Suprapubic skin (tissue), 4 donors: ENCODE measurements at regions not wholly inside any gene's neighbourhood (a gene's known extent, or its start where the extent isn't known, plus 50 kb on each side); places are given as distances from the start of the nearest gene placed in this dataset.

Source experiments
- DNase-seq, 2 donors: peaks; one replicate each; pipeline ENCODE4 v3.0.0-alpha.2; 2019; ENCODE audit warnings: low spot score in 2 of 2
- H3K27ac ChIP-seq: fragments of 200-600 bp; sonication (generic); one replicate; pipeline ENCODE4 v1.5.1; 2019
- H3K27me3 ChIP-seq: fragments of 200-600 bp; sonication (generic); one replicate; pipeline ENCODE4 v1.5.1; 2019
- H3K36me3 ChIP-seq: fragments of 200-600 bp; sonication (generic); one replicate; pipeline ENCODE4 v1.5.1; 2019
- H3K4me1 ChIP-seq: fragments of 200-600 bp; sonication (generic); one replicate; pipeline ENCODE4 v1.5.1; 2019
- H3K4me3 ChIP-seq: fragments of 200-600 bp; sonication (generic); one replicate; pipeline ENCODE4 v1.5.1; 2019; ENCODE audit warnings: mild to moderate bottlenecking
- H3K9me3 ChIP-seq: fragments of 200-600 bp; sonication (generic); one replicate; pipeline ENCODE4 v1.5.1; 2019
- EP300 ChIP-seq: sonication (generic); formaldehyde crosslinking; IDR thresholded peaks from one replicate; pipeline ENCODE4 v1.6.1; 2017; ENCODE audit warnings: antibody characterized with exemption
- POLR2A ChIP-seq, 2 donors: fragments of 450-650 bp; IDR thresholded peaks; one replicate each; pipeline ENCODE4 v1.6.1; 2017; ENCODE audit warnings: antibody characterized with exemption in 2 of 2, mild to moderate bottlenecking in 2 of 2, moderate library complexity in 2 of 2
- POLR2AphosphoS5 ChIP-seq, 3 donors: sonication (generic); formaldehyde crosslinking; IDR thresholded peaks; one replicate each; pipeline ENCODE4 v1.6.1; 2017; ENCODE audit warnings: antibody characterized with exemption in 3 of 3
- WGBS: methylation state at CpG from one replicate; pipeline ENCODE4 v1.1.5; 2018; 5-methylcytosine and 5-hydroxymethylcytosine counted together
- TF ChIP-seq, protein P1 (sequence below), 2 donors: fragments of 200-600 bp in 1 of 2; fragments of 450-650 bp in 1 of 2; sonication (generic) in 1 of 2; IDR thresholded peaks; one replicate each; pipeline ENCODE4 v1.5.1; 2016 to 2019; ENCODE audit warnings: antibody characterized with exemption in 2 of 2, mild to moderate bottlenecking in 1 of 2, moderate library complexity in 1 of 2

DNA sequence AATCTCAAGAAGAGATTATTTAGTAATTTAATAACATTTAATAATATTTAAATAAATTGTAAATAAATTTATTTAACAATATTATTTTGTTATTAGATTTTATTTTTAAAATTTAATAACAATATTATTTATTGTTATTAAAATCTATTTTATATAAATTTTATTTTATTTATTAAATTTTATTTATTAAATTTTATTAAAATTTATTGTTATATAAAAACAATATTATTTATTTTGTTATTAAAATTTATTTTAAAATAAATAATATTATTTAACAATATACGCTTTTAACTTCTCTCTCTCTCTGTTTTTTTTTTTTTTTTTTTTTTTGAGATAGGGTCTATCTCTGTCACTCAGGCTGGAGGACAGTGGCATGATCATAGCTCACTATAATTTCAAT, 347.1 kb upstream of the LRRC7 start:
- no peaks in the 10 kb centered on the region for H3K4me1 ChIP-seq
- WGBS, result 91% methylated on average over 1 of the region's 1 CpG
- H3K4me3 ChIP-seq, result no peak overlapping the region
- no peak for TF ChIP-seq POLR2AphosphoS5 (IDR thresholded peaks at IDR 0.05)
- TF ChIP-seq, protein P1, sequence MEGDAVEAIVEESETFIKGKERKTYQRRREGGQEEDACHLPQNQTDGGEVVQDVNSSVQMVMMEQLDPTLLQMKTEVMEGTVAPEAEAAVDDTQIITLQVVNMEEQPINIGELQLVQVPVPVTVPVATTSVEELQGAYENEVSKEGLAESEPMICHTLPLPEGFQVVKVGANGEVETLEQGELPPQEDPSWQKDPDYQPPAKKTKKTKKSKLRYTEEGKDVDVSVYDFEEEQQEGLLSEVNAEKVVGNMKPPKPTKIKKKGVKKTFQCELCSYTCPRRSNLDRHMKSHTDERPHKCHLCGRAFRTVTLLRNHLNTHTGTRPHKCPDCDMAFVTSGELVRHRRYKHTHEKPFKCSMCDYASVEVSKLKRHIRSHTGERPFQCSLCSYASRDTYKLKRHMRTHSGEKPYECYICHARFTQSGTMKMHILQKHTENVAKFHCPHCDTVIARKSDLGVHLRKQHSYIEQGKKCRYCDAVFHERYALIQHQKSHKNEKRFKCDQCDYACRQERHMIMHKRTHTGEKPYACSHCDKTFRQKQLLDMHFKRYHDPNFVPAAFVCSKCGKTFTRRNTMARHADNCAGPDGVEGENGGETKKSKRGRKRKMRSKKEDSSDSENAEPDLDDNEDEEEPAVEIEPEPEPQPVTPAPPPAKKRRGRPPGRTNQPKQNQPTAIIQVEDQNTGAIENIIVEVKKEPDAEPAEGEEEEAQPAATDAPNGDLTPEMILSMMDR (IDR thresholded peaks at IDR 0.05), result no peak
- no peak for TF ChIP-seq EP300
- no peak for TF ChIP-seq POLR2A (IDR thresholded peaks at IDR 0.05)
- no peak overlapping the region for H3K27ac ChIP-seq
- DNase-seq, result no peak
- H3K9me3 ChIP-seq, result no peaks in the 10 kb centered on the region
- H3K36me3 ChIP-seq, result no peaks in the 10 kb centered on the region
- no peaks in the 10 kb centered on the region for H3K27me3 ChIP-seq

DNA sequence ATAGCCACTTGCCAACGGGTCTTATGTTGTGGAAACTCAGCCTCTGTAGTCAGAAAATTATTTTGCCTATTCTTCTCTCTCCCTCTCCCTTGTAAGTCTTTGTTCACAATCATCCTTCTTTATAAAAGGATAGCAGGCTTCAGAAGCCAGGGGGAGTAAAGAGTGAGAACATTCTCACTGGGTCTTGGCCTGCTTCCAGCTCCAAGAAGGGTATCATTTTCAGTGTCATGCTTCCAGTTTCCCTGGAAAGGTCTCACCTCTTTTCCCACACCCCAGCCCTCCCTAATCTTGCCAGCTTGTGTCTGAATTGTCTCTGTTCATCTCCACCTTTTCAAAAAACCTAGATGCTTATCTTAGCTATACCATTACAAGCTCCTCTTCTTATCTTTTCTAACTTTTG, 346.2 kb upstream of the LRRC7 start:
- Histone ChIP-seq H3K4me3 (no peak overlapping the region), H3K36me3 (no peaks in the 10 kb centered on the region), H3K27ac (no peak overlapping the region), H3K27me3 (no peaks in the 10 kb centered on the region), H3K4me1 (no peaks in the 10 kb centered on the region), H3K9me3 (no peaks in the 10 kb centered on the region)
- TF ChIP-seq EP300 (no peak), POLR2A (IDR thresholded peaks at IDR 0.05) (no peak), POLR2AphosphoS5 (IDR thresholded peaks at IDR 0.05) (no peak)
- TF ChIP-seq, protein P1 (IDR thresholded peaks at IDR 0.05), result no peak
- no peak for DNase-seq
- WGBS, result 24% methylated on average over 1 of the region's 1 CpG

DNA sequence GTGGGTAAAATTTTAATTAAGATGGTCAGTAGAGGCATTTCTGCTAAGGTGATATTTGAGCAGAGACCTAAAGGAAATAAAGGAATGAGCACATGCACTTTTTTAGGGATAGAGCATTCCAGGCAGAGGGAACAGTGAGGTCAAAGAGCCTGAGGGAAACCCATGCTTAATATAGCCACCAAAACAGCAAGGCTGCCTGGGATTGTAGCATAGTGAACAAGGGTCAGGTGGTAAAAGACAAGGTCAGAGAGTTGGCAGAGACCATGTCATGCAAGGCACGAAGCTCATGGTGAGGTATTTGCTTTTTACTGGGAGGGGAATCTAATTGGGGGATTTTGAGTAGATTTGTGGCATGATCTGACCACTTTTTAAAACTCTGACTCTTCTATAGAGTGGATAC, 344.6 kb upstream of the LRRC7 start:
- TF ChIP-seq POLR2AphosphoS5 (IDR thresholded peaks at IDR 0.05) (no peak), EP300 (no peak), POLR2A (IDR thresholded peaks at IDR 0.05) (no peak)
- TF ChIP-seq, protein P1 (IDR thresholded peaks at IDR 0.05), result no peak
- 83% methylated on average over 1 of the region's 1 CpG for WGBS
- H3K4me1 ChIP-seq, result no peaks in the 10 kb centered on the region
- H3K36me3 ChIP-seq, result no peaks in the 10 kb centered on the region
- H3K9me3 ChIP-seq, result no peaks in the 10 kb centered on the region
- no peak overlapping the region for H3K27ac ChIP-seq
- H3K27me3 ChIP-seq, result no peaks in the 10 kb centered on the region
- DNase-seq, result no peak
- no peak overlapping the region for H3K4me3 ChIP-seq

DNA sequence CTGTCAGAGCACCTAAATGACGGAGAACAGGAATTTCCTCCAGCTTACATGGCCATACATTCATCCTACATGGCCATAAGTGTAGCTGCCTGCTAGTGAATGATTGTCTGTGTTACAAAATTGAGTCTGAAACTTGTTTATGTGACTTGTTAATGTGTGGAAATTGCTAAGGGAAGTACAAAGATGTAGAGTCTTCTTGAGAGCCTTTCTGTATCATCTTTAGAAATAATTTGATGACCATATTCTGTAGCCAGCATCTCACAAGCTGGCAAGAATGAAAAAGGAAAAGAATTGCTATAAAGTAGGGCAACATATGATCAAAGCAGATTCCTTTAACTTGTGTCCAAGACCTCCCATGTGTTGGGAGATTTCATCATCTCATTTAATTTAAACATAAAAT, 339.2 kb upstream of the LRRC7 start:
- 0% methylated on average over 1 of the region's 1 CpG for WGBS
- Histone ChIP-seq H3K9me3 (no peaks in the 10 kb centered on the region), H3K36me3 (no peaks in the 10 kb centered on the region), H3K27me3 (no peaks in the 10 kb centered on the region), H3K4me1 (no peaks in the 10 kb centered on the region), H3K4me3 (no peak overlapping the region), H3K27ac (no peak overlapping the region)
- TF ChIP-seq POLR2AphosphoS5 (IDR thresholded peaks at IDR 0.05), result no peak
- no peak for DNase-seq

DNA sequence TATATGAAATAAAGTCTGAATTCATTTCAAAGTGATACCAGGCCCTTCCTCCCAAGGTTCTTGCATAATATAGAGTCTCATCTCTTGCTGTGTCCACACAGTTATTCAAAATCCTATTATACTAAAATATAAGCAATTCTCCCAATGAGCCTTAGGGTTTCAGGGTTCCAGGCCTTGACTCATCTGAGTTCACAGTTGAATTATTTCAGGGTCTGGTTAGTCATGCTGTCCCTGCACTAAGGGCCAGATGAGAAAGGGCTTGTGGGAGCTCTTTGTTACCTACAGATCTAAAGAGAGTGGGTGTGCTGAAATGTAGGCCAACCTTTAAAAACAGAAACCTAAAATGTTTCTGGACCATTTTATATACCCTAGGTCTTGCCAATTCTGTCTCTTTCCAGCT, 337.5 kb upstream of the LRRC7 start:
- Histone ChIP-seq H3K4me3 (no peak overlapping the region), H3K27me3 (no peaks in the 10 kb centered on the region), H3K4me1 (no peaks in the 10 kb centered on the region), H3K36me3 (no peaks in the 10 kb centered on the region), H3K27ac (no peak overlapping the region), H3K9me3 (no peaks in the 10 kb centered on the region)
- TF ChIP-seq, protein P1 (IDR thresholded peaks at IDR 0.05), result no peak
- TF ChIP-seq POLR2A (IDR thresholded peaks at IDR 0.05) (no peak), EP300 (no peak), POLR2AphosphoS5 (IDR thresholded peaks at IDR 0.05) (no peak)
- no peak for DNase-seq

DNA sequence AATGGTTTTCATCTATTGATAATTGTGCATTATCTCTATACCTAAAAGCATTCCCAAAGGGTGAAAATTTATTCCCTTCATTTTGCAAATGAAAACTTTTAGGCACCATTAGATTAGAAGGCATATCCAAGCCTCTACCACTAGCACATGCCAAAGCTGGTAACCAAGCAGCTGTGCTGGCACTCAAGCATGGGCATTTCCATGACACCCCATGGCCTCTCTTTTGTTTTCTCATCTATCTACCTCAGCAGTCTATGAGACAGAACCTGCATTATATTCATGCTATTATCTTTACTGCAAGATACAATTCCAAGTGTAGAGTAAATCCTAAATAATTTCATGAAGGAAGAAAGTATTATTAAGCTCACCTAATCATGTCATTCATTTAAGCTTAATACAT, 334.3 kb upstream of the LRRC7 start:
- Histone ChIP-seq H3K9me3 (no peaks in the 10 kb centered on the region), H3K4me1 (no peaks in the 10 kb centered on the region), H3K4me3 (no peak overlapping the region), H3K27me3 (no peaks in the 10 kb centered on the region), H3K36me3 (no peaks in the 10 kb centered on the region), H3K27ac (no peak overlapping the region)
- TF ChIP-seq EP300 (no peak), POLR2A (IDR thresholded peaks at IDR 0.05) (no peak), POLR2AphosphoS5 (IDR thresholded peaks at IDR 0.05) (no peak)
- TF ChIP-seq, protein P1 (IDR thresholded peaks at IDR 0.05), result no peak
- DNase-seq, result no peak
